ENCODE measurements at regions not wholly inside any gene's neighbourhood (a gene's known extent, or its start where the extent isn't known, plus 50 kb on each side); places are given as distances from the start of the nearest gene placed in this dataset.

GRCh38 chr3:87175732-87176131 lies 51.4 kb upstream of the CHMP2B start:
- H3K9ac ChIP-seq (ENCODE audit: low read length), result no peak overlapping the region
- no peaks in the 10 kb centered on the region for H3F3A ChIP-seq (ENCODE audit: insufficient read depth, low read length)
- H3K27ac ChIP-seq (ENCODE audit: low read depth, low read length, poor library complexity, severe bottlenecking), result no peak overlapping the region
- no peaks in the 10 kb centered on the region for H3K36me3 ChIP-seq (ENCODE audit: insufficient read depth, low read length)
- H3K4me1 ChIP-seq (ENCODE audit: insufficient read depth, low read length, severe bottlenecking), result no peaks in the 10 kb centered on the region
- H2AFZ ChIP-seq (ENCODE audit: low read length), result no peak overlapping the region
- no peaks in the 10 kb centered on the region for H3K9me3 ChIP-seq (ENCODE audit: low read length)
- no peak overlapping the region for H3K4me3 ChIP-seq (ENCODE audit: low read depth, low read length, poor library complexity, severe bottlenecking)
- TF ChIP-seq EZH2 (IDR thresholded peaks at IDR 0.05; ENCODE audit: borderline replicate concordance, low read length) (no peak), CTCF (IDR thresholded peaks at IDR 0.05; ENCODE audit: low read length) (no peak)
- no peaks in the 10 kb centered on the region for H3K27me3 ChIP-seq (ENCODE audit: insufficient read depth, low read length)
- no peaks in the 10 kb centered on the region for H4K20me1 ChIP-seq (ENCODE audit: insufficient read depth, low read length)
- no peaks in the 10 kb centered on the region for H3K9me2 ChIP-seq (ENCODE audit: low read depth, low read length)
- no peaks in the 10 kb centered on the region for H3K79me2 ChIP-seq (ENCODE audit: insufficient read depth, low read length)
- no peak overlapping the region for H3K4me2 ChIP-seq (ENCODE audit: low read length)

- H3K36me3 ChIP-seq (ENCODE audit: insufficient read depth, low read length), result no peaks in the 10 kb centered on the region
- no peak overlapping the region for H3K27ac ChIP-seq (ENCODE audit: low read depth, low read length, poor library complexity, severe bottlenecking)
- no peaks in the 10 kb centered on the region for H3K4me1 ChIP-seq (ENCODE audit: insufficient read depth, low read length, severe bottlenecking)
- no peaks in the 10 kb centered on the region for H3K9me2 ChIP-seq (ENCODE audit: low read depth, low read length)
- H3K9ac ChIP-seq (ENCODE audit: low read length), result no peak overlapping the region
- TF ChIP-seq EZH2 (IDR thresholded peaks at IDR 0.05; ENCODE audit: borderline replicate concordance, low read length) (no peak), CTCF (IDR thresholded peaks at IDR 0.05; ENCODE audit: low read length) (no peak)
- H3K79me2 ChIP-seq (ENCODE audit: insufficient read depth, low read length), result no peaks in the 10 kb centered on the region
- H4K20me1 ChIP-seq (ENCODE audit: insufficient read depth, low read length), result no peaks in the 10 kb centered on the region
- no peaks in the 10 kb centered on the region for H3K27me3 ChIP-seq (ENCODE audit: insufficient read depth, low read length)
- no peak overlapping the region for H2AFZ ChIP-seq (ENCODE audit: low read length)
- no peak overlapping the region for H3K4me2 ChIP-seq (ENCODE audit: low read length)
- H3K9me3 ChIP-seq (ENCODE audit: low read length), result no peaks in the 10 kb centered on the region
- H3K4me3 ChIP-seq (ENCODE audit: low read depth, low read length, poor library complexity, severe bottlenecking), result no peak overlapping the region
- no peaks in the 10 kb centered on the region for H3F3A ChIP-seq (ENCODE audit: insufficient read depth, low read length)
Measured at GRCh38 chr3:87173776-87174175, 53.3 kb upstream of the CHMP2B start.

GRCh38 chr3:87173071-87173470 lies 54.0 kb upstream of the CHMP2B start:
- Histone ChIP-seq H3K9me2 (ENCODE audit: low read depth, low read length) (no peaks in the 10 kb centered on the region), H3K4me2 (ENCODE audit: low read length) (no peak overlapping the region), H3K36me3 (ENCODE audit: insufficient read depth, low read length) (no peaks in the 10 kb centered on the region), H3K4me1 (ENCODE audit: insufficient read depth, low read length, severe bottlenecking) (no peaks in the 10 kb centered on the region), H3F3A (ENCODE audit: insufficient read depth, low read length) (no peaks in the 10 kb centered on the region), H2AFZ (ENCODE audit: low read length) (no peak overlapping the region), H3K9me3 (ENCODE audit: low read length) (no peaks in the 10 kb centered on the region), H4K20me1 (ENCODE audit: insufficient read depth, low read length) (no peaks in the 10 kb centered on the region), H3K27me3 (ENCODE audit: insufficient read depth, low read length) (no peaks in the 10 kb centered on the region), H3K9ac (ENCODE audit: low read length) (no peak overlapping the region), H3K27ac (ENCODE audit: low read depth, low read length, poor library complexity, severe bottlenecking) (no peak overlapping the region), H3K79me2 (ENCODE audit: insufficient read depth, low read length) (no peaks in the 10 kb centered on the region), H3K4me3 (ENCODE audit: low read depth, low read length, poor library complexity, severe bottlenecking) (no peak overlapping the region)
- TF ChIP-seq CTCF (IDR thresholded peaks at IDR 0.05; ENCODE audit: low read length) (no peak), EZH2 (IDR thresholded peaks at IDR 0.05; ENCODE audit: borderline replicate concordance, low read length) (no peak)
